ENCODE measurements at regions not wholly inside any gene's neighbourhood (a gene's known extent, or its start where the extent isn't known, plus 50 kb on each side); places are given as distances from the start of the nearest gene placed in this dataset.

- DNase-seq = no peak
Observed at GRCh38 chr2:152961351-152961750, 242.9 kb downstream of the ARL6IP6 start.

GRCh38 chr2:152950126-152950525 is 231.7 kb downstream of the ARL6IP6 start:
- no peak for DNase-seq

GRCh38 chr2:152944099-152944498 is 225.7 kb downstream of the ARL6IP6 start:
- DNase-seq = no peak

- DNase-seq = no peak
Observed at GRCh38 chr2:152942940-152943440, 224.6 kb downstream of the ARL6IP6 start.

- DNase-seq = no peak
Observed at GRCh38 chr2:152930501-152930900, 212.1 kb downstream of the ARL6IP6 start.

GRCh38 chr2:152929628-152930027 is 211.2 kb downstream of the ARL6IP6 start:
- no peak for DNase-seq

- DNase-seq = peak; percentile 63
Observed at GRCh38 chr2:152925547-152926448, 207.4 kb downstream of the ARL6IP6 start.

- peak; percentile 3 for DNase-seq
Observed at GRCh38 chr2:152924722-152925121, 206.3 kb downstream of the ARL6IP6 start.

GRCh38 chr2:152924219-152924618 is 205.8 kb downstream of the ARL6IP6 start:
- no peak for DNase-seq

- DNase-seq = no peak
Observed at GRCh38 chr2:152920846-152921245, 202.4 kb downstream of the ARL6IP6 start.

GRCh38 chr2:152910970-152911369 is 192.6 kb downstream of the ARL6IP6 start:
- DNase-seq = no peak

- no peak for DNase-seq
Observed at GRCh38 chr2:152907046-152907445, 188.6 kb downstream of the ARL6IP6 start.

- DNase-seq = no peak
Observed at GRCh38 chr2:152894051-152894450, 175.6 kb downstream of the ARL6IP6 start.

GRCh38 chr2:152890736-152891135 is 172.3 kb downstream of the ARL6IP6 start:
- DNase-seq = peak; percentile 51

- DNase-seq = no peak
Observed at GRCh38 chr2:152883951-152884487, 165.6 kb downstream of the ARL6IP6 start.

- no peak for DNase-seq
Observed at GRCh38 chr2:152881527-152881926, 163.1 kb downstream of the ARL6IP6 start.

GRCh38 chr2:152879275-152879674 is 160.9 kb downstream of the ARL6IP6 start:
- no peak for DNase-seq

- no peak for DNase-seq
Observed at GRCh38 chr2:152875701-152876695, 157.6 kb downstream of the ARL6IP6 start.

GRCh38 chr2:152874955-152875354 is 156.5 kb downstream of the ARL6IP6 start:
- DNase-seq = no peak

- DNase-seq = no peak
Observed at GRCh38 chr2:152870239-152870638, 151.8 kb downstream of the ARL6IP6 start.

GRCh38 chr2:152867397-152867796 is 149.0 kb downstream of the ARL6IP6 start:
- no peak for DNase-seq

GRCh38 chr2:152864601-152865149 is 146.3 kb downstream of the ARL6IP6 start:
- DNase-seq = no peak

- DNase-seq = no peak
Observed at GRCh38 chr2:152863826-152864225, 145.4 kb downstream of the ARL6IP6 start.
